Breast epithelium (tissue), 3 donors: ENCODE measurements at regions not wholly inside any gene's neighbourhood (a gene's known extent, or its start where the extent isn't known, plus 50 kb on each side); places are given as distances from the start of the nearest gene placed in this dataset.

Source experiments
- POLR2A ChIP-seq: fragments of 450-650 bp; IDR thresholded peaks from one replicate; pipeline ENCODE4 v1.6.1; 2016; ENCODE audit warnings: antibody characterized with exemption, mild to moderate bottlenecking, moderate library complexity
- POLR2AphosphoS5 ChIP-seq, 3 donors: sonication (generic); formaldehyde crosslinking; IDR thresholded peaks; one replicate each; pipeline ENCODE4 v1.6.1; 2017; ENCODE audit warnings: antibody characterized with exemption in 3 of 3
- TF ChIP-seq, protein P1 (sequence below), 3 donors: fragments of 450-650 bp; IDR thresholded peaks; one replicate each; pipeline ENCODE4 v1.5.1; 2016 to 2017; ENCODE audit warnings: antibody characterized with exemption in 3 of 3, mild to moderate bottlenecking in 3 of 3, moderate library complexity in 3 of 3

DNA sequence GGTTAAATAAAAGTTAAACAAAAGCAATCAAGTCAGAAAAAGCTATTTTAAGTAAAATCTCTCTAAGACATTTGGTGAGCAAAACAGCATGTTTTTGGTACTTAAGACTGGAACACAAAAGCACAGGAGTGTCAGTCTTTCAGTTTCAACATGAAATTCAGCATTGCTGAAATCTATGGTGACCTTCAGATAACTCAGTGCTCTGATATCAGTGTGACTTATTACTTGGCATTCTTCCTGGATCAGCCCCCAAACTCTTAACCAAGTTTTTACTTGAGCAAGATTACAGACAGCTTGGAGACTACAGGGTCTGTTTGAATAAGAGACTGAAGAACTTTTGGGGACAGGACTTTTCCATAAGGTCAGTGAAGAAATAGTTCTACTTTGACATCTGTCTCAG lies 437.2 kb downstream of the RAPGEF2 start:
- TF ChIP-seq, protein P1, sequence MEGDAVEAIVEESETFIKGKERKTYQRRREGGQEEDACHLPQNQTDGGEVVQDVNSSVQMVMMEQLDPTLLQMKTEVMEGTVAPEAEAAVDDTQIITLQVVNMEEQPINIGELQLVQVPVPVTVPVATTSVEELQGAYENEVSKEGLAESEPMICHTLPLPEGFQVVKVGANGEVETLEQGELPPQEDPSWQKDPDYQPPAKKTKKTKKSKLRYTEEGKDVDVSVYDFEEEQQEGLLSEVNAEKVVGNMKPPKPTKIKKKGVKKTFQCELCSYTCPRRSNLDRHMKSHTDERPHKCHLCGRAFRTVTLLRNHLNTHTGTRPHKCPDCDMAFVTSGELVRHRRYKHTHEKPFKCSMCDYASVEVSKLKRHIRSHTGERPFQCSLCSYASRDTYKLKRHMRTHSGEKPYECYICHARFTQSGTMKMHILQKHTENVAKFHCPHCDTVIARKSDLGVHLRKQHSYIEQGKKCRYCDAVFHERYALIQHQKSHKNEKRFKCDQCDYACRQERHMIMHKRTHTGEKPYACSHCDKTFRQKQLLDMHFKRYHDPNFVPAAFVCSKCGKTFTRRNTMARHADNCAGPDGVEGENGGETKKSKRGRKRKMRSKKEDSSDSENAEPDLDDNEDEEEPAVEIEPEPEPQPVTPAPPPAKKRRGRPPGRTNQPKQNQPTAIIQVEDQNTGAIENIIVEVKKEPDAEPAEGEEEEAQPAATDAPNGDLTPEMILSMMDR (IDR thresholded peaks at IDR 0.05): no peak
- TF ChIP-seq POLR2A (no peak), POLR2AphosphoS5 (IDR thresholded peaks at IDR 0.05) (no peak)
